Esophagus muscularis mucosa (tissue), 4 donors: ENCODE measurements at regions not wholly inside any gene's neighbourhood (a gene's known extent, or its start where the extent isn't known, plus 50 kb on each side); places are given as distances from the start of the nearest gene placed in this dataset.

ENCODE experiments used
- CTCF ChIP-seq, 3 experiments: fragments of 200-600 bp in 2 of 3; fragments of 450-650 bp in 1 of 3; sonication (generic) in 2 of 3; IDR thresholded peaks; one replicate each; pipeline ENCODE4 v1.5.1; 2017 to 2019; ENCODE audit warnings: antibody characterized with exemption in 3 of 3, mild to moderate bottlenecking in 2 of 3, moderate library complexity in 1 of 3
- EP300 ChIP-seq: sonication (generic); formaldehyde crosslinking; IDR thresholded peaks from one replicate; pipeline ENCODE4 v1.6.1; 2017; ENCODE audit warnings: antibody characterized with exemption
- POLR2A ChIP-seq: fragments of 450-650 bp; IDR thresholded peaks from one replicate; pipeline ENCODE4 v1.6.1; 2017; ENCODE audit warnings: antibody characterized with exemption, moderate library complexity, mild to moderate bottlenecking, low read depth
- POLR2AphosphoS5 ChIP-seq, 2 donors: sonication (generic); formaldehyde crosslinking; IDR thresholded peaks; one replicate each; pipeline ENCODE4 v1.6.1; 2017; ENCODE audit warnings: antibody characterized with exemption in 2 of 2

DNA sequence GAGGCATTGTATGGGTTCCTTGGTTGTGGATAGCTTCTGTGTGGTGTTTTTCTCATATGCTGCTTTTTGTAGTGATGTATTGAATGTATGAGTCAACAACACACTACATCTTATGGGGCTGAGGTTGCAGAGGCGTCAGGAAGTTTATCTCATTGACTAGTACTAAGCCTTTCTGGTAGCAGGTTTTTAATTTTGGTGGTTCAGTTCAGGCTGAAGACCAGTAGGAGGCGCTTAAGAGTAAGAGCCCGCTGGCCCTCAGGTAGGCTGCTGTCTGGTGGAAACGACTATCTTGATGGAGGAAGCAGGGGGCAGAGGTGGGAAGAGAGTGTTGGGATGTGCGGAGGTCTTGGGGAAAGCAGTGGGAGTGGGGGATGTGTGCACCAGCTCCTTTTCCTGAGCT, 62.4 kb downstream of the RTP4 start:
- TF ChIP-seq CTCF (IDR thresholded peaks at IDR 0.05) (no peak), POLR2A (no peak), POLR2AphosphoS5 (IDR thresholded peaks at IDR 0.05) (no peak), EP300 (no peak)
